ENCODE measurements at regions not wholly inside any gene's neighbourhood (a gene's known extent, or its start where the extent isn't known, plus 50 kb on each side); places are given as distances from the start of the nearest gene placed in this dataset.

- TF ChIP-seq CTCF (IDR thresholded peaks at IDR 0.05; ENCODE audit: poor library complexity, severe bottlenecking): no peak
- no peak for TF ChIP-seq POLR2AphosphoS5 (IDR thresholded peaks at IDR 0.05)
- TF ChIP-seq TAF1 (IDR thresholded peaks at IDR 0.05; ENCODE audit: low read depth): no peak
- TF ChIP-seq EP300 (conservative IDR thresholded peaks at IDR 0.05; ENCODE audit: poor library complexity, severe bottlenecking): no peak
- no peak for TF ChIP-seq EZH2 (IDR thresholded peaks at IDR 0.05; ENCODE audit: borderline replicate concordance, insufficient read depth, low read length, poor library complexity, severe bottlenecking)
- TF ChIP-seq REST (IDR thresholded peaks at IDR 0.05; ENCODE audit: borderline replicate concordance): no peak
- TF ChIP-seq SMC3 (conservative IDR thresholded peaks at IDR 0.05; ENCODE audit: poor library complexity): no peak
These were observed 901.6 kb downstream of the EPHA4 start for GRCh38 chr2:220670511-220670910.
